ENCODE measurements at regions not wholly inside any gene's neighbourhood (a gene's known extent, or its start where the extent isn't known, plus 50 kb on each side); places are given as distances from the start of the nearest gene placed in this dataset.

DNA sequence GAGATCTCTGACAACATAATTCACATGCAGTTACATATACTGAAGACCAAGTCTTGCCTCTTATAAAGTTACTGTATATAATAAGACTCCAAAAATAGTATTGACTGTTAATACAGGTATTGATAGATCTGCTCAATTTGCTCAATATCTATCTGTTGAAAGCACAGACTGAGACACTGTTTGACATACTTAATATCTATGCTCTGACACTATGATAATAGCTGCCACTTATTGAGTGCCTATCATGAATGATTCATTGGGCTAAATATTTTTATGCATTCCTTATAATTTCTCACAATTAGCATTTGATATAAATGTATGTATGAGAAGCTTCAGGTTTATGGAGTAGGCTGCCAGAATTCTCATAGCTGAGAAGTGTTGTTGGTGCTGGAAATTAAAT, 1600.9 kb upstream of the IGFBP7 start:
- H4K91ac ChIP-seq (ENCODE audit: insufficient read length, low read depth, low read length): no peak overlapping the region
- no peaks in the 10 kb centered on the region for H3K79me1 ChIP-seq (ENCODE audit: insufficient read depth, low read depth, low read length, poor library complexity, severe bottlenecking)
- no peaks in the 10 kb centered on the region for H4K20me1 ChIP-seq (ENCODE audit: control insufficient read depth, insufficient read depth, insufficient read length)
- Mint-ChIP-seq H3K4me3 (no peak overlapping the region), H3K27me3 (ENCODE audit: low read depth) (no peaks in the 10 kb centered on the region), H3K9me3 (peaks cover 4 to 9% of the 10 kb centered on the region in 2 experiments; a peak in 4 of 5 replicates), H3K27ac (no peak overlapping the region), H3K4me1 (no peaks in the 10 kb centered on the region), H3K36me3 (ENCODE audit: insufficient read depth in 1 of 3, low read depth in 3 of 3) (peaks cover 2 to 16% (median 9%) of the 10 kb centered on the region in 3 experiments; a peak in 5 of 7 replicates)
- no peak overlapping the region for H2BK20ac ChIP-seq (ENCODE audit: low read depth, low read length, poor library complexity, severe bottlenecking)
- no peaks in the 10 kb centered on the region for H3K79me2 ChIP-seq (ENCODE audit: insufficient read depth, low read length)
- no peak for TF ChIP-seq CTCF (conservative IDR thresholded peaks at IDR 0.05)
- H3K14ac ChIP-seq (ENCODE audit: insufficient read depth, low read length): no peak overlapping the region
- no peak overlapping the region for H2AFZ ChIP-seq (ENCODE audit: low read length)
- no peak overlapping the region for H3K27ac ChIP-seq (ENCODE audit: insufficient read length, low read depth, low read length)
- H3K23me2 ChIP-seq (ENCODE audit: insufficient read length, low read depth, low read length, poor library complexity, severe bottlenecking): no peaks in the 10 kb centered on the region
- no peak overlapping the region for H2BK120ac ChIP-seq (ENCODE audit: low read depth, low read length, poor library complexity, severe bottlenecking)
- no peak overlapping the region for H3K4me2 ChIP-seq (ENCODE audit: insufficient read depth, insufficient read length, low read length)
- H3K9ac ChIP-seq (ENCODE audit: extremely low read depth, insufficient read length, low read length): no peak overlapping the region
- H4K8ac ChIP-seq (replicated peaks; ENCODE audit: insufficient read length, low read depth, low read length): no peak overlapping the region
- no peak overlapping the region for H4K5ac ChIP-seq (ENCODE audit: insufficient read length, low read depth, low read length)
- no peak for DNase-seq
- H2AK5ac ChIP-seq (ENCODE audit: insufficient read length, low read length): no peak overlapping the region
- no peak overlapping the region for H3K56ac ChIP-seq (ENCODE audit: insufficient read length, low read depth, low read length)
- no peaks in the 10 kb centered on the region for H3K4me1 ChIP-seq (ENCODE audit: insufficient read depth, low read length)
- no peaks in the 10 kb centered on the region for H3K27me3 ChIP-seq (ENCODE audit: insufficient read depth, low read length)
- H3K18ac ChIP-seq (ENCODE audit: insufficient read length, low read depth, low read length): no peak overlapping the region
- no peak overlapping the region for H3T11ph ChIP-seq (ENCODE audit: low read length)
- H3K9me3 ChIP-seq (ENCODE audit: control insufficient read depth, low read depth, low read length): no peaks in the 10 kb centered on the region
- no peak overlapping the region for H3K4ac ChIP-seq (ENCODE audit: low read depth, low read length)
- H2BK15ac ChIP-seq (ENCODE audit: low read depth, low read length): no peak overlapping the region
- no peak overlapping the region for H2BK5ac ChIP-seq (ENCODE audit: insufficient read length, low read length)
- H3K23ac ChIP-seq (ENCODE audit: insufficient read length, low read depth, low read length): no peak overlapping the region
- H2BK12ac ChIP-seq (ENCODE audit: insufficient read length, low read depth, low read length): no peak overlapping the region
